ENCODE measurements at regions not wholly inside any gene's neighbourhood (a gene's known extent, or its start where the extent isn't known, plus 50 kb on each side); places are given as distances from the start of the nearest gene placed in this dataset.

GRCh38 chr1:172821609-172822274, 162.8 kb downstream of the FASLG start:
- TF ChIP-seq CTCF (IDR thresholded peaks at IDR 0.05; ENCODE audit: low read length, missing control alignments): no peak
- no peak overlapping the region for H3K4me3 ChIP-seq (replicated peaks; ENCODE audit: low read depth, low read length)
- peak; percentile 68 for DNase-seq (ENCODE audit: low read depth)

- no peak overlapping the region for H3K4me3 ChIP-seq (replicated peaks; ENCODE audit: low read depth, low read length)
- DNase-seq (ENCODE audit: low read depth): no peak
- no peak for TF ChIP-seq CTCF (IDR thresholded peaks at IDR 0.05; ENCODE audit: low read length, missing control alignments)
Measured at GRCh38 chr1:172822886-172823285, 164.0 kb downstream of the FASLG start.

DNA sequence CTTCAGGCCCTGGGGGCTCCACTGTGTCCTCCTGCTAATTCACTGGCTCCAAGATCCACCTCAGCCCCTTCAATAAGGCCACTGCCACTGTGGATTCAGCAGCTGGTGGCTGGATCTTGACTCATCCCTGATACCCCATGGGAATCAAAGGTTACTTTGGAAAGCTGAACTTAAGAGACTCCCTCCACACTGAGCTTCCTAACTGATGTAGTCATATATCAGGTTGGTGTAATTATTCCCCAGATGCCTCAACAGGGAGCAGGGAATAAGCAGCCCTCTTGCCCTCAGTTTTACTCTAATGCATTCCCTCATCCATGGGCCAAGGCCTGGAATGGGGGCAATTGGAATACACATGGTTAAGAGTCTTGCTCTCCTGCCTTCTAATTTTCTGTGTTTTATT, 164.6 kb downstream of the FASLG start:
- no peak overlapping the region for H3K4me3 ChIP-seq (replicated peaks; ENCODE audit: low read depth, low read length)
- DNase-seq (ENCODE audit: low read depth): peak; percentile 17
- TF ChIP-seq CTCF (IDR thresholded peaks at IDR 0.05; ENCODE audit: low read length, missing control alignments): no peak

GRCh38 chr1:172824209-172824608, 165.3 kb downstream of the FASLG start:
- no peak for TF ChIP-seq CTCF (IDR thresholded peaks at IDR 0.05; ENCODE audit: low read length, missing control alignments)
- DNase-seq (ENCODE audit: low read depth): no peak
- no peak overlapping the region for H3K4me3 ChIP-seq (replicated peaks; ENCODE audit: low read depth, low read length)

GRCh38 chr1:172826096-172826741, 167.3 kb downstream of the FASLG start:
- peak; percentile 69 for TF ChIP-seq CTCF (IDR thresholded peaks at IDR 0.05; ENCODE audit: low read length, missing control alignments)
- peak; percentile 95 for DNase-seq (ENCODE audit: low read depth)
- H3K4me3 ChIP-seq (replicated peaks; ENCODE audit: low read depth, low read length): peak overlapping the region; percentile 18

DNA sequence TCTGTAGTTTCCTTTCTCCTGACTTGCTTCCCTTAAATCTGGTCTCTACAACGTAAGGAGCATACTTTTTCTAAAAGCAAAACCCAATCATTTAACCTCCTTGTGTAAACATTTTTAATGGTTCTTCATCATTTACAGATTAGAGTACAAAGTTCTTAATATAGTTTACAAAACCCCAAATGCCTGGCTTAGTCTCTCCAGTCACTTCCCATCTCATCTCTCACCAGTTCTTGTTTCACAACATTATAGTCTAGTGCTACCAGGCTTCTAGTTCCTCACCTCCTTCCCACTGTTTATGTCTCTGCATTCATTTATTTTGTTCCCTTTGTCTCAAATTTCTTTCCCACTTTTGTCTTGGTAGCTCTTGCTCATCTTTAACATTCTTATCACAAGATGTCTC, 168.4 kb downstream of the FASLG start:
- TF ChIP-seq CTCF (IDR thresholded peaks at IDR 0.05; ENCODE audit: low read length, missing control alignments): no peak
- DNase-seq (ENCODE audit: low read depth): no peak
- no peak overlapping the region for H3K4me3 ChIP-seq (replicated peaks; ENCODE audit: low read depth, low read length)

- no peak overlapping the region for H3K4me3 ChIP-seq (replicated peaks; ENCODE audit: low read depth, low read length)
- TF ChIP-seq CTCF (IDR thresholded peaks at IDR 0.05; ENCODE audit: low read length, missing control alignments): no peak
- DNase-seq (ENCODE audit: low read depth): no peak
Measured at GRCh38 chr1:172827841-172828240, 168.9 kb downstream of the FASLG start.
